ENCODE measurements at regions not wholly inside any gene's neighbourhood (a gene's known extent, or its start where the extent isn't known, plus 50 kb on each side); places are given as distances from the start of the nearest gene placed in this dataset.
"Not testable (repeated sequence)": the region's sequence is repeated elsewhere in the genome, so short reads cannot be mapped to it uniquely, and the experiment has no call there.

DNA sequence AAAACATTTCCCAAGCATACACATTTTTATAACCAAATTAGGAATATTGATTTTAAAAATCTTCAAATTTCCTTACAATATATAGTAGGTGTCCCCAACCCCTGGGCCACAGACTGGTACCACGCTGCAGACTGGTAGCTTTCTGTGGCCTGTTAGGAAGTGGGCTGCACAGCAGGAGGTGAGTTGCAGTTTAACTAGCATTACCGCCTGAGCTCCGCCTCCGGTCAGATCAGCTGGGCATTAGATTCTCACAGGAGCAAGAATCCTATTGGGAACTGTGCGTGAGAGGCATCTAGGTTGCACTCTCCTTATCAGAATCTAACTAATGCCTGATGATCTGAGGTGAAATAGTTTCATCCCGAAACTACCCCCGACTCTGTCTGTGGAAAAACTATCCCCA lies 62.1 kb downstream of the ZWINT start:
- H3K4me3 ChIP-seq (ENCODE audit: low read length): no peak overlapping the region
- no peak for DNase-seq (ENCODE audit: low read depth, low spot score)

DNA sequence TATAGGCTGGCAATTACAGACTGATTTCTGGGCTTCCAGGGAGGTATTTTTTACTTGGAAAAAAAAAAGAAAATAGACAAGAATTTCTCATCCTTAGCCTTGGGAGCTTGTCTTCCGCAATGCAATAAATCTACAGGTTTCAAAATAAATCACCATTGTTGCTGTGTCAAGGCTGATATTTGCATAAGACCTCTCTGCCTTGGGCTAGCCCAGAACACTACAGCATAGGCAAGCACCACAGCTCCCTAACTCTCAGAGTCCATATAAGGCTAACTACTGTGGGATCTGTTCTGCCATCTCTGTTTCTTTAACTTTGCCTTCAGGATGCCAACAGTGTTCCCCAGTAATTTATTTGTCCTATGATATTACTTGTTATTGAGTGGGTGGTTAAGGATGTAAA lies 64.4 kb downstream of the ZWINT start:
- no peak overlapping the region for H3K4me3 ChIP-seq (ENCODE audit: low read length)
- DNase-seq (ENCODE audit: low read depth, low spot score): no peak

DNA sequence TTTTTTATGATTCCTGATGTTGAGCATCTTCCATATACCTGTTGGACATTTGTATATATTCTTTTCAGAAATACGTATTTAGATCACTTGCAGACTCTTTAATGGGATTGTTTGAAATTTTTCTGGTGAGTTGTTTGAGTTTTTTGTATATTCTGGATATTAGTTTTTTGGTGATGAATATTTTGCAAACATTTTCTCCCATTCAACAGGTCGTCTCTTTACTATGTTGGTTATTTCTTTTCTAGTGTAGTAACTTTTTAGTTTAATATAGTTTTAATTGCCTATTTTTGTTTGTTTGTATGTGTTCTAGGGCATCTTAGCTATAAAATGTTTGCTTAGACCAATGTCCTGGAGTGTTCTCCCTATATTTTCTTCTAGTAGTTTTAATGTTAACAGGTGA lies 72.7 kb downstream of the ZWINT start:
- no peak for DNase-seq (ENCODE audit: low read depth, low spot score)
- no peak overlapping the region for H3K4me3 ChIP-seq (ENCODE audit: low read length)

DNA sequence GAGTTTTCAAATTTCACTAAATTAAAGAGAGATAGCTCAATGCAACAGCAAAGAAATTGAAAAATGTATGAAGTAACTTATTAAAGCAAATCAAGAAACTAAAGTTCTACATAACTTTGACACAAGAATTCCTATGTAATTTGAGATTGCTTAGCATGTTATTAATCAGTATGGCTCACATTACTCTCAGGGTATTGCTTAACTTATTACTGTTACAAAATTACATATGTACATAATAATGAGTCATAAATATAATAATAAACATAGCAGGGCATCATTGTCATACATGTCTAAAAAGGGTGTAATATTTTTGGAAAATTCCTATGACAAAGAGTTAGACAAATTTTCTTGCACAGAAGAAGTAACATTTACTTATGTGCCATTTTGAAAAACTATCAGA lies 75.0 kb downstream of the ZWINT start:
- no peak for DNase-seq (ENCODE audit: low read depth, low spot score)
- no peak overlapping the region for H3K4me3 ChIP-seq (ENCODE audit: low read length)

DNA sequence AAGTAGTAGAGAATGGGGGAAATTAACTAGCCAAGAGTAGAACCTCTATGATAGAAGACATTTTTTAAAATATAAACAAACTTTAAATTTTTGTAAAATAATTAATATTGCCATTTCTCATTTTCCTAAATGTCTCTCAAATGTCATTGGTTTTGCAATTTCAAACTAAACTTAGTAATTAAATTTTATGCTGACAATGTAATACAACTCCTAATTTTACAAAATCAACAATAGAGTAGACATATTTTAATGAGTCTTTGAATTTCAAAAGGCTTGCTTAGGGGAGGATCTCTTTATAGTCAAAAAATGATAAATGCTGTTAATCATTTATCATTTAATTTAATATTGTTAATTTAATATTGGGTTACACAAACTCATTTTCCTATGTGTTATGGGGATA lies 81.8 kb downstream of the ZWINT start:
- DNase-seq (ENCODE audit: low read depth, low spot score): no peak
- H3K4me3 ChIP-seq (ENCODE audit: low read length): no peak overlapping the region

DNA sequence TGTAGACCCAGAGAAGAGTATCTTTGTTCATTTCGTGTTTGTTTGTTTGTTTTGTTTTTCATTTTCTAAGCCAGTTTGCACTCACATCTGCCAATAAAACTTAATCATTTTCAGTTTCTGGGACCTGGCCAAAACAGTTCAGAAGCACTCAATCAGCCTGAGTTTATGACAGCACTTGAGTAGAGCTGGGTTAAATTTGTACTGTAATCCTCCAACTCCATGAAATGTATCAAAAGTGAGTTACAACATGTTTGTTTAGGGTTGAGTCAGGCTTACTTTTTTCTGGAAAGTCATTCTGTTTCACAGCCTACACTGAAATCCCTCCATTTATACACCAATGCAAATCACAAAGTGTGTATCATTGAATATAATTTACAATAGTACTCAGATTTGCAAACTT lies 91.9 kb downstream of the ZWINT start:
- no peak overlapping the region for H3K4me3 ChIP-seq (ENCODE audit: low read length)
- DNase-seq (ENCODE audit: low read depth, low spot score): no peak

DNA sequence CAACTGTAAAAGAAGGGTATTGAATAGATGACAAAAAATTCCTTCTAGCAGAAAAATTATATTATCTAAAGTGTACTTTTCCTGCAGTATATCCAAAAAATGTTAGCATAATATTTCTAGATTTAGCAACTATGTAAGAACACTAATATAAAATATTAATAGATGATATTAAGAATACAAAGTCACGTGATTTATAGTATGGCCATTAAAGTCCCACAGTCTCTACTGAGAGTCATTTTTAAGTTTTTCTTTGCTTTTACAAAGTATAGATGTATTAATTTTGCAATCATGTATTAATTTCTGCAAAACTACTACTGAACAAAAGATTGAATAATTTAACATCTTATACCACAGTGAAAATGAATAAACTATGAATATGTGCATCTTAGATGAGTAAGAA lies 94.9 kb downstream of the ZWINT start:
- H3K4me3 ChIP-seq (ENCODE audit: low read length): no peak overlapping the region

DNA sequence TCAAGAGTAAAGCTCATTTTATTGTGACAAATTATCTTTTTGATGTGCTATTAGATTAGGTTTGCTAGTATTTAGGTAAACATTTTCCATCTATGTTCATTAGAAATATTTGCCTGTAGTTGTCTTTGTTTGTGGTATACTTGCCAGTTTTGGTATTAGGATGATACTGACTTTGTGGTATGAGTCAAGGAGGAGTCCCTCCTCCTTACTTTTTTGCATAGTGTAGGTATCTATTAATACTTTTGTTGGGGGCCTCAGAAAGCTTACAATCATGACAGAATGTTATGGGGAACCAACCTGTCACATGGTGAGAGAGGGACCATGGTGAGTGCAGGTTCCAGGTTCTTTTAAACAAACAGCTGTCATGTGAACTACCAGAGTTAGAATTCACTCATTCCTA lies 102.1 kb downstream of the ZWINT start:
- H3K4me3 ChIP-seq (ENCODE audit: low read length): no peak overlapping the region
- DNase-seq (ENCODE audit: low read depth, low spot score): no peak

More for the DNA sequence above, 94.9 kb downstream of the ZWINT start:
- DNase-seq (ENCODE audit: low read depth, low spot score): no peak

DNA sequence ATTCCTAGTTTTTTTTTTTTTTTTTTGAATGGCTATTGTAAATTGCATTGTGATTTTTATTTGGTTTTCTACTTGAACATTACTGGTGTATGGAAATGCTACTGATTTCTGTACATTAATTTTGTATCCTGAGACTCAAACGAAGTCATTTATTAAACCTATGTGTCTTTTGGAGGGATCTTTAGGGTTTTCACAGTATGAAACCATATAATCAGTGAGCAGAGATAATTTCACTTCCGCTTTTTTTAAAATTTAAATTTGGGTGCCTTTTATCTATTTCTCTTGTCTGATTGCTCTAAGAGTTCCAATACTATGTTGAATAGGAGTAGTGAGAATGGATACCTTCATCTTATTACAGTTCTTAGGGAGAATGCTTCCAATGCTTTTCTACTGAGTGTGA lies 102.7 kb downstream of the ZWINT start:
- DNase-seq (ENCODE audit: low read depth, low spot score): no peak

DNA sequence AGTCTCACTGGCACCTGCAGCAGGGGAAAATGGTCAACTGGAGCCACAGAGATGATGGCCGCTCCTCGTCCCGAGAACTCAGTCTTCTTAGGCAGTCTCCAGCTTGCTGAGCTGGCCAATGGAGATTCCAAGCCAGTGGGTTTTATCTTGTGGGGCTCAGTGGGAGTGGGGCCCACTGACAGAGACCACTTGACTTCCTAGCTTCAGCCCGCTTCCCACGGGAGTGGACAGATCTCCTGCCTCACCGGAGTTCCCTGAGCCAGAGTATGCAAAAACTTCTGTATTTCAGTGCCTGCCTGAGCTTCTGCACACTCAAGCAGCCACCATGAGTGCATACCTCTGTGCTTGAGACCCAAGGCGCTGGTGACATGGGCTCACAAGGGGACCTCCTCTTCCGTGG lies 105.8 kb downstream of the ZWINT start:
- DNase-seq (ENCODE audit: low read depth, low spot score): no peak
- no peak overlapping the region for H3K4me3 ChIP-seq (ENCODE audit: low read length)

More for the DNA sequence above, 102.7 kb downstream of the ZWINT start:
- no peak overlapping the region for H3K4me3 ChIP-seq (ENCODE audit: low read length)

DNA sequence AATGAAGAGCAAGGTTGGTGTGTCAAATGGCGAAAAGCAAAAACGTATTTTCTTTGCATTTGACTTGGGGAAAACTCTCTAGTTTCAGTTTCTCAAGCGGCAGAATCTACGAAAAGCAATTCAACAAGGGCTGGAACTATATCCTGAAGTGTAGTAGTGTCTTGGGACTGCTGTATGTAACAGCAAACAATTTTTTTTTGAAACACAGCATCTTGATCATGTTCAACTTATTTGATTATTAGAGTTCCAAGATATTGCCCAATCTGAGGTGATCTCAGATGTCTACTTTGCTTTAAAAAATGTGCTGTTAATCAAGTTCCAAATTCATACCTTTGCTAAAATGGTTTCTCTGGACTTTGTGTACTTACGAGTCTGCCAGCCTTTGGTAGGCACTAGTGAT lies 120.6 kb downstream of the ZWINT start:
- no peak for DNase-seq (ENCODE audit: low read depth, low spot score)
- no peak overlapping the region for H3K4me3 ChIP-seq (ENCODE audit: low read length)

DNA sequence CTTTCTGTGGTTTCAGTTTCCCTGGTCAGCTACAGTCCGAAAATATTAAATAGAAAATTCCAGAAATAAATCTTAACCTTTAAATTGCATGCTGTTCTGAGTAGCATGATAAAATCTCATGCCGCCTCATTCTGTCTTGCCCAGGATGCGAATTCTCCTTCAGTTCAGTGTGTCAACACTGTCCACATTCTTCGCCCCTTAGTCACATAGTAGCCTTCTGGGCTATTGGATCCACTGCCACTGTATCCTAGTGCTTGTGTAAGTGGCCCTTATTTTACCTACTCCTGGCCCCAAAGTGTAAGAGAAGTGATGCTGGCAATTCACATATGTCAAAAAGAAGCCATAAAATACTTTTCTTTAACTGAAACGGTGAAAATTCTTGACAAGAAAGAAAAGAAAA lies 129.6 kb downstream of the ZWINT start:
- no peak for DNase-seq (ENCODE audit: low read depth, low spot score)
- H3K4me3 ChIP-seq (ENCODE audit: low read length): no peak overlapping the region

DNA sequence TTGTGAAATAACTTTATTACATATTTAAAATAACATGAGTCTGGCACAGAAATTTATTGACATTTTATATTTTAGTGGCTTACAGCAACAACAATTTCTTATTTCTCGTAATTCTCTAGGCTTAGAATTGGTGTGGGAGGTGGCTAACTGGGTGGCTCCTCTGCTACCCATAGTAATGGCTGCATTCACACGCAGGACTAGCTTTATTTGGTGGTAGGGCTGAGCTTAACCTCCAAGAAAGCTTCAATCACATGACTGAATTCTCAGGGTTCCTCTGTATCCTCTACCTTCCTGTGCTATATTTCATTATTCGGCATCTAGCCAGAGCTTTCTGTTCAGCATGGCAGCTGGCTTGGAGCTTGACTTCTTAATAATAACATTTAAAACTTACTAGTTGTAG lies 138.8 kb downstream of the ZWINT start:
- DNase-seq (ENCODE audit: low read depth, low spot score): no peak
- H3K4me3 ChIP-seq (ENCODE audit: low read length): no peak overlapping the region

DNA sequence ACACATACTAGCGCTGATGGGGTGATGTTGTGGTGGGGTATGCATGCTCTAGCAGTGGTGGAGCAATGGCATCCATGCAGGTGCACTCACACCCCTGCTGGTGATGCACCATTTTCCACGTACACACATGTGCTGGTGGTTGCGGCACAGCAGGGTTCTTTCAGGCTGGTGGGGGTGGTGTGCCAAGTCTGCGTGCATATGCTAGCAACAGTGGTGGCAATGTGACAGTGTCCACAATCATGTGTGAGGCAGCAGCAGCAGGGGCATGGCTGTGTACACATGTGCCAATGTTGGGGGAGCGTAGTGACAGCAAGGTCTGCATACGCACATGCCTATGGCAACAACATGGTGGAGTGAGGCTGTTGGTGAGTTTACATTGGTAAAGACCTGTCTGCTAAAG lies 148.1 kb downstream of the ZWINT start:
- no peak overlapping the region for H3K4me3 ChIP-seq (ENCODE audit: low read length)
- no peak for DNase-seq (ENCODE audit: low read depth, low spot score)

DNA sequence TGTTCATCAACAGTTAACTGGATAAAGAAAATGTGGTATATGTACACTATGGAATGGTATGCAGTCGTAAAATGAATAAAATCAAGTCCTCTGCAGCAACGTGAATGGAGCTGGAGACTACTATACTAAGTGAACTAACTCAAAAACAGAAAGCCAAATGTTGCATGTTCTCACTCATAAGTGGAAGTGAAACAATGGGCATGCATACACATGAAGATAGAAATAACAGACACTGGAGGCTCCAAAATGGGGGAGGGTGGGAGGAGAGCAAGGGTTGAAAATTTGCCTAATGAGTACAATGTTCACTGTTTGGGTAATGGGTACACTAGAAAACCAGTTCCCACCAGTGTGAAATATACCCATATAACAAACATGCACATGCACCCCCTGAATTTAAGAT lies 179.5 kb downstream of the ZWINT start:
- no peak for DNase-seq (ENCODE audit: low read depth, low spot score)
- H3K4me3 ChIP-seq (ENCODE audit: low read length): no peak overlapping the region

DNA sequence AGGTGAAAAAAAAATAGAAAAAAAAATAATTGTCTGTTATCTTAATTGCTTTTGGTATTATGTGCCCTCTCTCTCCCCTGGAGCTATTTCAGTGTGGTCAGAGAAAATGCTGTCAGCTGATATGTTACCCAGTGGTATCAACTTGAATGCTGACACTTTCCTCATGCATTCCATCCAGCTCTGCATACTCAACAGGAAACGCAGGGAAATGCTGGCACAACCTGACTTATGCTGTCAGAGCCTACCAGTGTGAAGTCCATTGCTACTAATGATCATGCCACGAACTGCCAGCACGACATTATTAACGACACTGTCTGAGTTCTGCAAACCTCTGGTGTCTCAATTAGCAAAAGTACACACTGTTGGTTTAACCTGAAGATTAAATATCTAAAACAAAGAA lies 182.8 kb downstream of the ZWINT start:
- no peak overlapping the region for H3K4me3 ChIP-seq (ENCODE audit: low read length)
- DNase-seq (ENCODE audit: low read depth, low spot score): no peak

DNA sequence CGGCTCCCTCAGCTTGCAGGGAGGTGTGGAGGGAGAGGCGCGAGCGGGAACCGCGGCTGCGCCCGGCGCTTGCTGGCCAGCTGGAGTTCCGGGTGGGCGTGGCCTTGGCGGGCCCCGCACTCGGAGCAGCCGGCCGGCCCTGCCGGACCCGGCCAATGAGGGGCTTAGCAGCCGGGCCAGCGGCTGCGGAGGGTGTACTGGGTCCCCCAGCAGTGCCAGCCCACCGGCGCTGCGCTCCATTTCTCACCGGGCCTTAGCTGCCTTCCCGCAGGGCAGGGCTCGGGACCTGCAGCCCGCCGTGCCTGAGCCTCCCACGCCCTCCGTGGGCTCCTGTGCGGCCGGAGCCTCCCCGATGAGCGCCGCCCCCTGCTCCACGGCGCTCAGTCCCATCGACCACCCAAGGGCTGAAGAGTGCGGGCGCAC lies 206.0 kb downstream of the ZWINT start:
- DNase-seq (ENCODE audit: low read depth, low spot score); H3K4me3 ChIP-seq (ENCODE audit: low read length): not testable (repeated sequence)

DNA sequence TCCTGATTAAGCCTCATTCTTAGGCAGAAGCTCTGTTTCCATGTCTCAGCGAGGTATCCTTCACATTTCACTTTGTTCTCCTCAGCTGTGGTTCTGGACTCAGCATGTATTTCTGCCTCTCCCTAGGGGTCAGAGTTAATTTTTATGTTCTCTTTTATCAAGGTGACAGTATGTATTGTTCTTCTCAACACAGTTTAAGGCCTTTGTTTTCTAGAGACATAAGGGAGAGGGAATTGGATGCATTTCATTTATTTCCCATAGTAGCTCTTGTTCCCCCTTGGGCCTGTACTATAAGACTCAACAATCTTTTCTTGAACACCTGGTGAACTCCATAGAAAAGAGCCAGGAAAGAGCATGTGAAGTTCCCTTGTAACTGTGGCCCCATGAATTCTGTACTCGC lies 214.3 kb downstream of the ZWINT start:
- H3K4me3 ChIP-seq (ENCODE audit: low read length): no peak overlapping the region
- DNase-seq (ENCODE audit: low read depth, low spot score): no peak

DNA sequence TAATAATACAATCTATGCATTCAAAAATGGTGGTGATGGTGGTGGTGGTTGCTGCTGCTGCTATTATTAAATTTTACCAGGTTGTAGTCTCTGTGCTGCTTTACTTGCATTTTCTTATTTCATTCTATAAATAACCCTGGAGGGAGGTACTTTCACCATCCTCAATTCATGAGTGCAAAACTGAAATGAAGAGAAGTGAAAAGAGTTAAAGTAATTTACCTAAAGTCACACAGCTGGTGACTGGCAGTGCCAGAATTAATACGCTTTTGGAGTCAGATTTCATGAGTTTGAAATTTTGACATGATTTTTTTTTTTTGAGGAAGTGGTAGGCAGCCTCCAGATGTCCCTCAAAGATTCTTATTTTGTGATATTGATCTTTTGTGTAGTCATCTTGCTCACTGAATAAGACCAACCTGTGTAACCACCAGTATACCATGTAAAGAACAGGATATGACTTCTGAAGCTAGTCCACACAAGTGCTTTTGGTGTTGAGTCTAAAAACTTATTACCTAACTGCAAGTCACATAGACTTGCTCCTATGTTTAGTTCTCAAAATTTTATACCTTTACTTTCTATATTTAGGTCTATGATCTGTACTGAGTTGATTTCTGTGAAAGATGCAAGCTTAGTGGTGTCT lies 218.8 kb downstream of the ZWINT start:
- no peak for DNase-seq (ENCODE audit: low read depth, low spot score)

DNA sequence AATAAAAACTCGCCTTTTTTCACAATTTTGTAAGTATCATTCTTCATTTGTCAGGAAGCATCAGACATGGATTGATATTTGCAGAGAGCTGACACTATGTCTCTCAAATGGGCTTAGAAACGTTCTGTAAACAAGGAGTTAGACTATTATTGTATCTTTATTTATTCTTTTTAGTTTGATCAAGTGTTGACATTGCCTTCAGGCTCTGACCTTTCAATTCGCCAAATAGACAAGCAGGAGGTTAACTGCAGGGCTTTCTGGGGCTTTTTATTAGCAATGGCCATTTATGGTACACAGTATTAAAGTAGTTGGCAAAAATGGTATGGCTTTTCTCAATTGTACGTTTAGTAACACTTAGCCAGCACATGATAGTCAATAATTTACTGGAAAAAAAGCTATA lies 221.7 kb downstream of the ZWINT start:
- no peak for DNase-seq (ENCODE audit: low read depth, low spot score)

More for the DNA sequence above, 218.8 kb downstream of the ZWINT start:
- H3K4me3 ChIP-seq (ENCODE audit: low read length): no peak overlapping the region

DNA sequence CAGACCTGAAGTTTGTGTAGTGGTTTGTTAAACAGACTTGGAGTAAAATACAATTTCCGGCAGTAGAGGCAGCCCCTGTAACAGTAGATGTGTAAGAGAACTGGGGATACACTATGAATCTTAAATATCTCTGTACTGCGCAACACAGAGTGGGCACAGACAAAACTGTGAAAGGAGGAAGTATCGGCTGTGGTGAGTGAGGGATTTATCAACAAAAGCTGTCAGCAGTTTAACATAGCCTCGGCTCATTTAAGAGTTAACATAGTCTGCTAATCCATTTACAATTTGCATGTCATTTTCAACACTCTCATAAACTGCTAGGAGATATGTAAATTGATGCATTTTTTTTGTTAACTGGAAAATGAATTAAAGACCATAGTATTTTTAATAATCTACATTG lies 225.2 kb downstream of the ZWINT start:
- H3K4me3 ChIP-seq (ENCODE audit: low read length): no peak overlapping the region
- DNase-seq (ENCODE audit: low read depth, low spot score): no peak

More for the DNA sequence above, 221.7 kb downstream of the ZWINT start:
- no peak overlapping the region for H3K4me3 ChIP-seq (ENCODE audit: low read length)

DNA sequence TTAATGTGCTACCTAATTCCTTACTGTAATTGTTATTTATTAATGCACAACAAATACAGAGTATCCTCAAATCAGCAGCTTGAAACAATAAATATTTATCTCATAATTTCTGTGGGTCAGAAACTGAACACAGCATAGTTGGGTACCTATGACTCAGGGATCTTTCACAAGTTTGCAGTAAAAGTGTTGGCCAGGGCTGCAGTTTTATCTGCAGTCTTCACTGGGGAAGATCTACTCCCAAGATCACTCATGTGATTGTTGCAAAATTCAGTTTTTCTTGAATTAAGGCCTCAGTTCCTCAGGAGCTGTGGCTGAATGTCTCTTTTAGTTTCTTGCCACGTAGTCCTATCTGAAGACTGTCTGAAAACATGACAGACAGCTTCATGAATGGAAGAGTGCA lies 237.8 kb downstream of the ZWINT start:
- H3K4me3 ChIP-seq (ENCODE audit: low read length): no peak overlapping the region
- DNase-seq (ENCODE audit: low read depth, low spot score): no peak
